ENCODE measurements at regions not wholly inside any gene's neighbourhood (a gene's known extent, or its start where the extent isn't known, plus 50 kb on each side); places are given as distances from the start of the nearest gene placed in this dataset.

DNA sequence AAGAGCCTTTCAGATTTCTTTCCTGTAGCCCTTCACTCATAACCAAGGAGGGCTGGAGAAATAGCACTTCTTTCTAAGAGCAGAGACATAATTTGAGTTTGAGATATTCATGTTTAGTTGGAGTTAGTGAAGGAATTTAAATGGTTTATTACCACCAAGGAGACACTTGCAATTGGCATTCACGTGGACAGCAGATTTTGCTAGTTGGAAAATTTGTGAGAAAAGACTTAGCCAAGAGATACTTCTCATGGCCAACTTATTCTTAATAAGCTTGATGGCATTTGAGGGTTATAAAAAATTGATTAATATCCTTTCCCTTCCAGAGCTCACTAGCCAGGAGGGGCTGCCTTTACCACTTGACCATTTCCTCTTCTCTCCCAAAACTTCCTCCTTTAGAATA, 518.7 kb downstream of the TNS1 start:
- ATAC-seq (no peak), DNase-seq (ENCODE audit: low spot score) (no peak), FAIRE-seq (no peak)
- Histone ChIP-seq H2AFZ (ENCODE audit: low read length) (no peak overlapping the region), H3K27me3 (ENCODE audit: control insufficient read depth in 1 of 2, insufficient read depth in 2 of 2, low read length in 2 of 2) (no peaks in the 10 kb centered on the region), H3K9me3 (ENCODE audit: low read length) (no peaks in the 10 kb centered on the region), H4K20me1 (ENCODE audit: insufficient read depth, low read length) (no peaks in the 10 kb centered on the region), H3K79me2 (ENCODE audit: insufficient read depth, low read length) (no peaks in the 10 kb centered on the region), H3K4me1 (ENCODE audit: insufficient read depth, low read length) (no peaks in the 10 kb centered on the region), H3K36me3 (replicated peaks in 1 of 2; ENCODE audit: control insufficient read depth in 1 of 2, insufficient read depth in 2 of 2, low read length in 2 of 2) (no peaks in the 10 kb centered on the region), H3K9ac (ENCODE audit: insufficient read depth, low read depth, low read length) (no peak overlapping the region), H3K4me3 (replicated peaks in 1 of 3; ENCODE audit: insufficient read depth in 1 of 3, low read depth in 2 of 3, low read length in 3 of 3) (no peak overlapping the region), H3K27ac (ENCODE audit: extremely low read length, insufficient read depth, low read length) (no peak overlapping the region), H3K4me2 (ENCODE audit: low read depth, low read length) (no peak overlapping the region)
- POLR2A ChIA-PET = no interaction called here
- intact Hi-C loops (cut with micrococcal nuclease; ENCODE audit: unreplicated experiment) = no loop called here
- CTCF ChIA-PET (ENCODE audit: low intra/inter-chr PET ratio, low total read pairs) = no interaction called here
- in situ Hi-C loops (cut with HindIII; ENCODE audit: extremely low pct_ligation_motif_present, low pct_unique_long_range_greater_than_20kb) = no loop called here
- no TSS peak for BruUV-seq (replicated peaks)
- no peak for TF ChIP-seq ZSCAN25 (CRISPR knock-in tag; IDR thresholded peaks at IDR 0.05)
- no peak for TF ChIP-seq ZKSCAN1 (IDR thresholded peaks at IDR 0.05; ENCODE audit: low read length)
- WGBS (ENCODE audit: low lambda C conversion rate) = 5% methylated on average over 1 of the region's 1 CpG

- BruUV-seq (replicated peaks) = no TSS peak
- H3K9me3 ChIP-seq (ENCODE audit: low read length) = no peaks in the 10 kb centered on the region
- in situ Hi-C loops (cut with HindIII; ENCODE audit: extremely low pct_ligation_motif_present, low pct_unique_long_range_greater_than_20kb) (no loop called here), intact Hi-C loops (cut with micrococcal nuclease; ENCODE audit: unreplicated experiment) (no loop called here)
- CTCF ChIA-PET (ENCODE audit: low intra/inter-chr PET ratio, low total read pairs) = no interaction called here
- H2AFZ ChIP-seq (ENCODE audit: low read length) = no peak overlapping the region
- WGBS (ENCODE audit: low lambda C conversion rate) = 0% methylated on average over 1 of the region's 1 CpG
- H3K36me3 ChIP-seq (replicated peaks in 1 of 2; ENCODE audit: control insufficient read depth in 1 of 2, insufficient read depth in 2 of 2, low read length in 2 of 2) = no peaks in the 10 kb centered on the region
- H3K27ac ChIP-seq (ENCODE audit: extremely low read length, insufficient read depth, low read length) = no peak overlapping the region
- no peaks in the 10 kb centered on the region for H4K20me1 ChIP-seq (ENCODE audit: insufficient read depth, low read length)
- DNase-seq (ENCODE audit: low spot score) (no peak), FAIRE-seq (no peak), ATAC-seq (no peak)
- H3K9ac ChIP-seq (ENCODE audit: insufficient read depth, low read depth, low read length) = no peak overlapping the region
- no peaks in the 10 kb centered on the region for H3K79me2 ChIP-seq (ENCODE audit: insufficient read depth, low read length)
- H3K27me3 ChIP-seq (ENCODE audit: control insufficient read depth in 1 of 2, insufficient read depth in 2 of 2, low read length in 2 of 2) = no peaks in the 10 kb centered on the region
- POLR2A ChIA-PET = no interaction called here
- H3K4me2 ChIP-seq (ENCODE audit: low read depth, low read length) = no peak overlapping the region
- no peak overlapping the region for H3K4me3 ChIP-seq (replicated peaks in 1 of 3; ENCODE audit: insufficient read depth in 1 of 3, low read depth in 2 of 3, low read length in 3 of 3)
- no peaks in the 10 kb centered on the region for H3K4me1 ChIP-seq (ENCODE audit: insufficient read depth, low read length)
- no peak for TF ChIP-seq NCOA5 (CRISPR knock-in tag; IDR thresholded peaks at IDR 0.05)
- no peak for TF ChIP-seq ATF7 (IDR thresholded peaks at IDR 0.05)
- TF ChIP-seq ATF7 (CRISPR knock-in tag; IDR thresholded peaks at IDR 0.05) = no peak
- TF ChIP-seq PITX1 (CRISPR knock-in tag; IDR thresholded peaks at IDR 0.05) = no peak
- TF ChIP-seq MTA3 (CRISPR knock-in tag; IDR thresholded peaks at IDR 0.05) = no peak
- TF ChIP-seq, protein P1, sequence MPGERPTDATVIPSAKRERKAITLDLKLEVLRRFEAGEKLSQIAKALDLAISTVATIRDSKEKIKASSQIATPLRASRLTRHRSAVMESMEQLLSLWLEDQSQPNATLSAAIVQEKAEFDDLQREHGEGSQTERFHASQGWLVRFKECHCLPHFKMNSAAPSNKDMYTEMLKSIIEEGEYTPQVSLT (CRISPR knock-in tag; IDR thresholded peaks at IDR 0.05; ENCODE audit: borderline replicate concordance, low read depth) = no peak
- TF ChIP-seq CBX1 (IDR thresholded peaks at IDR 0.05; ENCODE audit: low read depth) = no peak
- TF ChIP-seq TERF1 (CRISPR knock-in tag; IDR thresholded peaks at IDR 0.05) = no peak
- TF ChIP-seq ZNF253 (CRISPR knock-in tag; IDR thresholded peaks at IDR 0.05; ENCODE audit: borderline replicate concordance) = no peak
- TF ChIP-seq RFX5 (IDR thresholded peaks at IDR 0.05; ENCODE audit: low read depth, low read length) = no peak
- TF ChIP-seq ZNF619 (CRISPR knock-in tag; IDR thresholded peaks at IDR 0.05) = no peak
- TF ChIP-seq, protein P2, sequence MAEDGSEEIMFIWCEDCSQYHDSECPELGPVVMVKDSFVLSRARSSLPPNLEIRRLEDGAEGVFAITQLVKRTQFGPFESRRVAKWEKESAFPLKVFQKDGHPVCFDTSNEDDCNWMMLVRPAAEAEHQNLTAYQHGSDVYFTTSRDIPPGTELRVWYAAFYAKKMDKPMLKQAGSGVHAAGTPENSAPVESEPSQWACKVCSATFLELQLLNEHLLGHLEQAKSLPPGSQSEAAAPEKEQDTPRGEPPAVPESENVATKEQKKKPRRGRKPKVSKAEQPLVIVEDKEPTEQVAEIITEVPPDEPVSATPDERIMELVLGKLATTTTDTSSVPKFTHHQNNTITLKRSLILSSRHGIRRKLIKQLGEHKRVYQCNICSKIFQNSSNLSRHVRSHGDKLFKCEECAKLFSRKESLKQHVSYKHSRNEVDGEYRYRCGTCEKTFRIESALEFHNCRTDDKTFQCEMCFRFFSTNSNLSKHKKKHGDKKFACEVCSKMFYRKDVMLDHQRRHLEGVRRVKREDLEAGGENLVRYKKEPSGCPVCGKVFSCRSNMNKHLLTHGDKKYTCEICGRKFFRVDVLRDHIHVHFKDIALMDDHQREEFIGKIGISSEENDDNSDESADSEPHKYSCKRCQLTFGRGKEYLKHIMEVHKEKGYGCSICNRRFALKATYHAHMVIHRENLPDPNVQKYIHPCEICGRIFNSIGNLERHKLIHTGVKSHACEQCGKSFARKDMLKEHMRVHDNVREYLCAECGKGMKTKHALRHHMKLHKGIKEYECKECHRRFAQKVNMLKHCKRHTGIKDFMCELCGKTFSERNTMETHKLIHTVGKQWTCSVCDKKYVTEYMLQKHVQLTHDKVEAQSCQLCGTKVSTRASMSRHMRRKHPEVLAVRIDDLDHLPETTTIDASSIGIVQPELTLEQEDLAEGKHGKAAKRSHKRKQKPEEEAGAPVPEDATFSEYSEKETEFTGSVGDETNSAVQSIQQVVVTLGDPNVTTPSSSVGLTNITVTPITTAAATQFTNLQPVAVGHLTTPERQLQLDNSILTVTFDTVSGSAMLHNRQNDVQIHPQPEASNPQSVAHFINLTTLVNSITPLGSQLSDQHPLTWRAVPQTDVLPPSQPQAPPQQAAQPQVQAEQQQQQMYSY (CRISPR knock-in tag; IDR thresholded peaks at IDR 0.05) = no peak
- TF ChIP-seq ZSCAN25 (CRISPR knock-in tag; IDR thresholded peaks at IDR 0.05) = no peak
- no peak for TF ChIP-seq ZNF703 (CRISPR knock-in tag; IDR thresholded peaks at IDR 0.05; ENCODE audit: borderline replicate concordance)
Measured at GRCh38 chr2:217482056-217482710, 520.6 kb downstream of the TNS1 start.
